IMR-90 (cell line): ENCODE measurements at regions not wholly inside any gene's neighbourhood (a gene's known extent, or its start where the extent isn't known, plus 50 kb on each side); places are given as distances from the start of the nearest gene placed in this dataset.

Experiments used
- ATAC-seq: fragments of 200-7000 bp; cut with Tn5 transposase; 2 replicates; pipeline ENCODE4 v1.9.1; 2020; ENCODE audit warnings: low read depth, mild to moderate bottlenecking, moderate library complexity
- BruUV-seq: library from RNA; stranded (reverse); fragments of 400-500 nt; replicated peaks from 2 replicates; lab custom pipeline; 2021; lab: Mats Ljungman, UMichigan
- CTCF ChIA-PET: fragments of 300-600 bp; formaldehyde crosslinking; extraction: SDS; loops from one replicate; lab custom pipeline; 2021; ENCODE audit warnings: antibody characterized with exemption; lab: Yijun Ruan, JAX
- POLR2A ChIA-PET: fragments of 300-600 bp; sonication (Branson Sonifier 250); formaldehyde crosslinking; loops from one replicate; lab custom pipeline; 2022; ENCODE audit warnings: antibody characterized with exemption; ENCODE audit not compliant: unreplicated experiment; lab: Charles Lee
- DNase-seq: peaks from one replicate; pipeline ENCODE4 v3.0.0; 2013
- H2AFZ ChIP-seq: replicated peaks from 2 replicates; pipeline ENCODE3; 2013; ENCODE audit warnings: low read length, mild to moderate bottlenecking; ENCODE audit not compliant: poor library complexity
- H2AK5ac ChIP-seq: 2 replicates; pipeline ENCODE4 v1.6.1; 2013; ENCODE audit warnings: low read depth, low read length, inconsistent platforms
- H2AK9ac ChIP-seq: replicated peaks from 2 replicates; pipeline ENCODE3; 2013; ENCODE audit warnings: mild to moderate bottlenecking, low read depth, low read length, moderate library complexity; ENCODE audit not compliant: poor library complexity
- H2BK120ac ChIP-seq: 2 replicates; pipeline ENCODE4 v1.6.1; 2013; ENCODE audit warnings: low read depth, low read length, inconsistent platforms
- H2BK15ac ChIP-seq: 3 replicates; pipeline ENCODE4 v1.6.1; 2013; ENCODE audit warnings: low read depth, low read length, inconsistent platforms
- H2BK20ac ChIP-seq: 2 replicates; pipeline ENCODE4 v1.6.1; 2013; ENCODE audit warnings: low read depth, mild to moderate bottlenecking, inconsistent platforms, low read length, moderate library complexity
- H2BK5ac ChIP-seq: 2 replicates; pipeline ENCODE4 v1.6.1; 2013; ENCODE audit warnings: mild to moderate bottlenecking, low read depth, low read length, inconsistent platforms; ENCODE audit not compliant: poor library complexity, severe bottlenecking
- H3K14ac ChIP-seq: replicated peaks from 2 replicates; pipeline ENCODE4 v1.6.1; 2013; ENCODE audit warnings: low read depth, low read length, inconsistent platforms
- H3K18ac ChIP-seq: 2 replicates; pipeline ENCODE4 v1.6.1; 2013; ENCODE audit warnings: low read depth, low read length, control low read depth
- H3K23ac ChIP-seq: 2 replicates; pipeline ENCODE4 v1.6.1; 2013; ENCODE audit warnings: low read depth, low read length, inconsistent platforms
- H3K27ac ChIP-seq: 2 replicates; pipeline ENCODE4 v1.5.1; 2013; ENCODE audit warnings: mild to moderate bottlenecking, control low read depth, low read length; ENCODE audit not compliant: insufficient read depth
- H3K27me3 ChIP-seq: 2 replicates; pipeline ENCODE4 v1.6.1; 2013; ENCODE audit warnings: low read length; ENCODE audit not compliant: control insufficient read depth, insufficient read depth
- H3K36me3 ChIP-seq: 2 replicates; pipeline ENCODE4 v1.6.1; 2013; ENCODE audit warnings: low read length, mixed read lengths; ENCODE audit not compliant: control insufficient read depth, insufficient read depth
- H3K4ac ChIP-seq: 2 replicates; pipeline ENCODE4 v1.6.1; 2013; ENCODE audit warnings: low read depth, low read length, inconsistent platforms
- H3K4me1 ChIP-seq: 2 replicates; pipeline ENCODE4 v1.6.1; 2013; ENCODE audit warnings: low read length, mixed read lengths; ENCODE audit not compliant: control insufficient read depth, insufficient read depth
- H3K4me2 ChIP-seq: 2 replicates; pipeline ENCODE4 v1.6.1; 2013; ENCODE audit warnings: low read depth, mild to moderate bottlenecking, control low read depth, low read length, moderate library complexity
- H3K4me3 ChIP-seq: 2 replicates; pipeline ENCODE4 v1.5.1; 2013; ENCODE audit warnings: low read depth, mild to moderate bottlenecking, control low read depth, low read length, moderate library complexity; ENCODE audit not compliant: insufficient read depth
- H3K56ac ChIP-seq: 2 replicates; pipeline ENCODE4 v1.6.1; 2013; ENCODE audit warnings: low read length, inconsistent platforms; ENCODE audit not compliant: insufficient read depth; ENCODE audit errors: extremely low read depth
- H3K79me1 ChIP-seq, 2 experiments: 2 replicates each; pipeline ENCODE4 v1.6.1; 2013; ENCODE audit warnings: low read length in 2 of 2, inconsistent platforms in 1 of 2, low read depth in 1 of 2
- H3K9ac ChIP-seq: 2 replicates; pipeline ENCODE4 v1.6.1; 2013; ENCODE audit warnings: low read depth, low read length, control low read depth
- H3K9me1 ChIP-seq: 2 replicates; pipeline ENCODE4 v1.6.1; 2013; ENCODE audit warnings: low read length, inconsistent platforms; ENCODE audit not compliant: insufficient read depth
- H3K9me3 ChIP-seq: 2 replicates; pipeline ENCODE4 v1.6.1; 2013; ENCODE audit warnings: low read length; ENCODE audit not compliant: control insufficient read depth, insufficient read depth
- H4K20me1 ChIP-seq: 2 replicates; pipeline ENCODE4 v1.6.1; 2013; ENCODE audit warnings: low read length, inconsistent platforms; ENCODE audit not compliant: insufficient read depth
- H4K5ac ChIP-seq: 2 replicates; pipeline ENCODE4 v1.6.1; 2013; ENCODE audit warnings: mild to moderate bottlenecking, low read depth, low read length, control low read depth
- H4K8ac ChIP-seq, 2 experiments: 2 replicates each; pipeline ENCODE4 v1.6.1; 2013; ENCODE audit warnings: low read depth in 2 of 2, low read length in 2 of 2, control low read depth in 1 of 2, inconsistent platforms in 1 of 2
- H4K91ac ChIP-seq: 2 replicates; pipeline ENCODE4 v1.6.1; 2013; ENCODE audit warnings: low read depth, low read length, inconsistent platforms; ENCODE audit not compliant: insufficient read depth
- CHD1 ChIP-seq: IDR thresholded peaks from 2 replicates; pipeline ENCODE4 v1.6.1; 2012; ENCODE audit warnings: low read depth, low read length, improper control_type of control experiment
- CTCF ChIP-seq: conservative IDR thresholded peaks from 2 replicates; pipeline ENCODE4 v1.5.1; 2012; ENCODE audit warnings: mild to moderate bottlenecking, low read depth, low read length, improper control_type of control experiment
- ELK1 ChIP-seq: fragments of 150-350 bp; IDR thresholded peaks from 2 replicates; pipeline ENCODE4 v1.6.1; 2016; ENCODE audit warnings: low read depth, mild to moderate bottlenecking, low read length, moderate library complexity, borderline replicate concordance
- MAFK ChIP-seq: IDR thresholded peaks from 2 replicates; pipeline ENCODE4 v1.6.1; 2012; ENCODE audit warnings: low read depth, low read length, improper control_type of control experiment
- MXI1 ChIP-seq: IDR thresholded peaks from 2 replicates; pipeline ENCODE4 v1.6.1; 2012; ENCODE audit warnings: low read depth, mild to moderate bottlenecking, low read length, moderate library complexity, borderline replicate concordance
- NFE2L2 ChIP-seq: fragments of 150-350 bp; IDR thresholded peaks from 2 replicates; pipeline ENCODE4 v1.6.1; 2016; ENCODE audit warnings: low read depth, mild to moderate bottlenecking, low read length
- RAD21 ChIP-seq: IDR thresholded peaks from 2 replicates; pipeline ENCODE4 v1.6.1; 2012; ENCODE audit warnings: low read length, improper control_type of control experiment
- RFX5 ChIP-seq: IDR thresholded peaks from 2 replicates; pipeline ENCODE4 v1.8.0; 2012; ENCODE audit warnings: low read depth, mild to moderate bottlenecking, low read length, moderate library complexity
- SMC3 ChIP-seq: fragments of 150-350 bp; IDR thresholded peaks from 2 replicates; pipeline ENCODE4 v1.6.1; 2016; ENCODE audit warnings: low read depth, mild to moderate bottlenecking, antibody characterized with exemption, low read length, moderate library complexity
- USF2 ChIP-seq: fragments of 150-350 bp; IDR thresholded peaks from 2 replicates; pipeline ENCODE4 v1.6.1; 2017; ENCODE audit warnings: mild to moderate bottlenecking, antibody characterized with exemption, low read length, low read depth
- dilution Hi-C: fragments of 300-500 bp; cut with HindIII; formaldehyde crosslinking; loops from one replicate; pipeline ENCODE4 v1.14.3; 2018; ENCODE audit warnings: low sequenced_read_pairs; ENCODE audit not compliant: unreplicated experiment
- in situ Hi-C: fragments of 300-500 bp; cut with MboI; formaldehyde crosslinking; loops from 3 replicates; pipeline ENCODE4 v1.14.3; 2019; ENCODE audit warnings: low sequenced_read_pairs, inconsistent platforms, mixed read lengths
- intact Hi-C: fragments of 100-400 bp; cut with micrococcal nuclease; formaldehyde crosslinking; loops from 2 replicates; pipeline ENCODE4 v1.10.0; 2022

- no peak overlapping the region for H2BK15ac ChIP-seq
- no peaks in the 10 kb centered on the region for H4K20me1 ChIP-seq
- intact Hi-C loops, result no loop called here
- no peaks in the 10 kb centered on the region for H3K4me1 ChIP-seq
- H4K5ac ChIP-seq, result no peak overlapping the region
- H3K36me3 ChIP-seq, result no peaks in the 10 kb centered on the region
- no peak for TF ChIP-seq RAD21
- TF ChIP-seq MXI1, result no peak
- TF ChIP-seq RFX5, result no peak
- no peak for TF ChIP-seq CHD1
- no peak for TF ChIP-seq NFE2L2
- no peak for TF ChIP-seq USF2
- TF ChIP-seq CTCF, result no peak
- no peak for TF ChIP-seq ELK1
- no peak for TF ChIP-seq SMC3
- no peak for TF ChIP-seq MAFK
- no peaks in the 10 kb centered on the region for H3K27me3 ChIP-seq
- H3K4me2 ChIP-seq, result no peak overlapping the region
- H3K18ac ChIP-seq, result no peak overlapping the region
- no peak overlapping the region for H2BK5ac ChIP-seq
- H2BK20ac ChIP-seq, result no peak overlapping the region
- no peak overlapping the region for H4K8ac ChIP-seq
- H3K56ac ChIP-seq, result no peak overlapping the region
- no peak overlapping the region for H3K23ac ChIP-seq
- H3K4me3 ChIP-seq, result no peak overlapping the region
- dilution Hi-C loops, result no loop called here
- H3K14ac ChIP-seq, result no peak overlapping the region
- no peak overlapping the region for H2AK5ac ChIP-seq
- no peak overlapping the region for H3K4ac ChIP-seq
- H2AFZ ChIP-seq, result no peak overlapping the region
- ChIA-PET CTCF (no interaction called here), POLR2A (no interaction called here)
- no peak for DNase-seq
- H3K79me1 ChIP-seq, result no peaks in the 10 kb centered on the region
- no peak overlapping the region for H3K9ac ChIP-seq
- no peaks in the 10 kb centered on the region for H3K9me1 ChIP-seq
- H4K91ac ChIP-seq, result no peak overlapping the region
- no TSS peak for BruUV-seq
- no peaks in the 10 kb centered on the region for H3K9me3 ChIP-seq
- H3K27ac ChIP-seq, result no peak overlapping the region
- in situ Hi-C loops, result no loop called here
- ATAC-seq, result no peak
- no peak overlapping the region for H2AK9ac ChIP-seq
- H2BK120ac ChIP-seq, result no peak overlapping the region
These were observed 156.8 kb upstream of the ATP1B1 start for GRCh38 chr1:168949672-168950071.
